NCI-H2171 (cell line): ENCODE measurements at regions not wholly inside any gene's neighbourhood (a gene's known extent, or its start where the extent isn't known, plus 50 kb on each side); places are given as distances from the start of the nearest gene placed in this dataset.
"Not testable (repeated sequence)": the region's sequence is repeated elsewhere in the genome, so short reads cannot be mapped to it uniquely, and the experiment has no call there.

Experiments used
- DNase-seq: peaks from one replicate; lab custom pipeline; 2025; lab: John Stamatoyannopoulos, UW

GRCh38 chr5:2381861-2382260 lies 369.6 kb downstream of the IRX2 start:
- DNase-seq, result no peak

DNA sequence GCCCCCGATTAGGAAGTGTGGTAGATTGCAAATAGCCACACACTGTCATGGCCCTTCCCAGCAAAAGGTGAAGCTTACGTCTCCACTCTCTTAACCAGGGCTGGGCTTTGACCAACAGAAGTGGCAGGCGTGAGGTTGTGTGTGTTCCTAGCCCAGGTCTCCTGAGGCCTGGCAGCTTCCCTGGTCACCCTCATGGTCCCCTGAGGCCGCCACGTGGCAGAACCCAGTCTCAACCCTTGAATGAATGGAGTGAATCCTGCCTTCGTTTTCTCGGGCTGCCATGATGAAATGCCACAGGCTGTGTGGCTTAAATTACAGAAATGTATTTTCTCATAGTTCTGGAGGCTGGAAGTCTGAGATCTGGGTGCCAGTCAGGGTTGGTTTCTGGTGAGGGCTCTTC lies 370.4 kb downstream of the IRX2 start:
- DNase-seq, result no peak

DNA sequence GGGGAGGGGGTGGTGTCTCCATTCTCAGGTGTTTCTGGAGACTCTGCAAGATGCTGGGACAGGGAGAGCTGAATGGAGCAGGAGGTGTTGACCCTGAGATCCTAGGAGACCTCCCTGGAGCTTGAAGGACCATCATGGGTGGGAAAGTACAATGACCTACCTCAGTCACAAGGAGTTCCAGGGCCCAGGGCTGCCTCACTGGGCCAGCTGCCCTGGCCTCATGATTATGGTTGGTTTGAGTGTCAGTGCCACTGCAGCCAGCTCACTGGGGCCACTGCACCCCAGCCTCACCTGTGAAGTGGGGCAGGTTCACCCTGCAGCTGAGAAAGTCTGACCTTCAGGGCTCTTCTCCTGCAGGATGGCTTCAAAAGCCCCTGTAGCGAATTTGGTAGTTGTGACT lies 372.5 kb downstream of the IRX2 start:
- DNase-seq, result no peak

GRCh38 chr5:2378108-2378507 lies 373.4 kb downstream of the IRX2 start:
- no peak for DNase-seq

DNA sequence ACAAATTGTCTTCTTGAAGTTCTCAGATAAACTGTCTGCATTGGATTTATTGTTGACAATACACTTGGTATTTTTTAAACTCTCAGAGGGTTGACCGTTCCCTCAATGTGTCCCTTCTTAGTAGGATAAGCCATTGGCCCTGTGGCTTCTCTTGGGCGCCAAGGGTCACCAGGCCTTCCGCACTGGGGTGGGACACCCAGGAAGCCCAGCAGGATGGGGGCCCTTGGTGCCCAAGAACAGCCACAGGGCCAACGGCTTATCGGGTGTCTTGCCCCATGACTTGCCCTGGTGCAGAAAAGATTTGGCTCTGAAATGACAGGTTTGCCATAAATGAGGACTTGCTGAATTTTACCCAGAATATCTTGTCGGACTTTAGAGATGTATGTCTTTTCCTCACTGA lies 375.0 kb downstream of the IRX2 start:
- DNase-seq, result no peak

DNA sequence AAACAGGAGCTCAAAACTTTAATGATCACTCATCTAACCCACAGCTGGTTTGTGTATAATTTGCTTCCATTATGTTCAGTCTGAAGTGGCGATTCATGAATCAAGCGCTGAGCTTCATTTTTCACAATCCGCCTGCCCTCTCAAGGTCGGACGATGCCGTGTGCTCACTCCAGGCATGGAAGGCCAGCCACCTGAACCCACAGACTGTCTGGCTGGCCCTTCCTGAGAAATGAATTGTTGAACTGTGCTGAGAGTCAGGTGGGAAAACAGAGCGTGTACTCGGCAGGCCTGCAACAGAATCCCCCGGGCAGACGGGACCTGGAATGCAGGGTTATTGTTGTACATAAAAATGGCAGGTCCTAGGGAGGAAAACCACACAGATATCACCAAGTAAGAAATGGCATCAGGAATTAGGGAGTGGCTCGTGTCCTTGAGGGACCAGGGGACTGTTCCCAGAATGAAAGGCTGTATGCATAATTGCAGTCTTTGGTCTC lies 375.7 kb downstream of the IRX2 start:
- no peak for DNase-seq

DNA sequence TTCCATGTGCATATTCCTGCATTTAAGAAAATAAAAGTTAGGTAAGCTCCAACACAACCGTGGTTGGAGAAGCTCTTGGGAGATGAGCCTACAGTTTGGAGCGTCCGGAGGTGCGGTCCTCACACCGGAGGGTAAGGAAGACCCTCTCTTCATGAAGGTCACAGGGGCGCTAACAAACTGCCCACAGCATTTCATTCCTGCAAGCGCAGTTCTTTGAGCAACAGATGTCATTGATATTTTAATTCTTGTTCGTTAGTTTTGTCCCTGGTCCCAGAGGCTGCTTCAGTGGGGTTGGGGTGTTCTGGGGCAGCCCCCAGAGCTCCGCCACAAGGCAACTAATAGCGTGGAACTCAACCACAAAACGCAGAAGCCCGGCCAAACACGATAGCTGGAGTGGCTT lies 376.2 kb downstream of the IRX2 start:
- DNase-seq, result no peak

GRCh38 chr5:2374703-2375102 lies 376.8 kb downstream of the IRX2 start:
- DNase-seq, result no peak

- no peak for DNase-seq
Measured at GRCh38 chr5:2373631-2374030, 377.8 kb downstream of the IRX2 start.

DNA sequence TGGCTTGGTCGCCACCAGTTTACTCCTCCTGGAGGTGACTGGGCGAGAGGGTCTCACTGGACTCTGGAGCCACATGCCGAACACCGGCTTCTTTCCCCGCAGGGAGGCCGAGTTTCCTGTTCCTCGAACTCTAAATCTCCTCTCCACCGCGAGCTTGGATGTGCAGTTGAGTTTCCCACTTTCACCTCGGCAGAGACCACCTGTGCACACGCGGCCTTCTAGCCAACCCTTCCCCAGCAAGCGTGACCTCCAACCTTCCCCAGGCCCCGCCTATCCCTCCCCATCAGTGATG lies 380.1 kb downstream of the IRX2 start:
- no peak for DNase-seq

DNA sequence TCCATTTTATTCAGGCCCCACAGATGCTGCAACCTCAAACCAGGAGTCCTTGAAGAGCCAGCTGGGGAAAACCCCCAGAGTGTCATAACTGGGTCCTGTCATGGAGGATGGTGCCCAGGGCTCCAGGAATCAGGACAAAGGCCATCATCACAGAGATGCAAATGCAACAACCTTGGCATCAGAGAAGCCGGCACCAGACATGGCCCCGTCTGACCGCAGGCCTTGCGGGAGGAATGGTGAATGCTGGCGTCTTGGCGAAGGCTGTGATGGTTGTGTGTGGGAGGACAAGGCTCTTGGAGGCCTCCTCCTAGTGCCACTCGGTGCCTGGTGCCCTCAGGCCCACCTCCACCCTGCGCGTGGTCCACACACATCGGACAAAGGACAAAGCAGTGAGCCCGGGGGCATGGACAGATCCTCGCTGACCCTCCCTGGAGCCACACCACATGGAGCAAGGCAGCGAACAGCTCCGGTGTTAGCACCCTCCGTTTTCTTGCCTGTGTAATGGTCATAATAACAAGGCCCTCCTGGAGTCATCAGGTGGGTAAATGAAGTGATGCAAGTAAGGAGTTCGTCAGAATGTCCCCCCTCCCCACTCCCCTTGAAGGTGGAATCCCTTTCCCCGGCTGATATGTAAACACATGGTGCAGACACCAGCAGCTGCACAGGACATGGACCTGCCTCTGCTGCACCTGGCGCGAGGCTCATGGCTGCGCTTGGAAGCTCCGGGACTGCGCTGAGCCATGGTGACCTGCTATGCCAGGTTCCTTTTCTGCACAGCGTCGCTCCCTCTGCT lies 380.7 kb downstream of the IRX2 start:
- no peak for DNase-seq

DNA sequence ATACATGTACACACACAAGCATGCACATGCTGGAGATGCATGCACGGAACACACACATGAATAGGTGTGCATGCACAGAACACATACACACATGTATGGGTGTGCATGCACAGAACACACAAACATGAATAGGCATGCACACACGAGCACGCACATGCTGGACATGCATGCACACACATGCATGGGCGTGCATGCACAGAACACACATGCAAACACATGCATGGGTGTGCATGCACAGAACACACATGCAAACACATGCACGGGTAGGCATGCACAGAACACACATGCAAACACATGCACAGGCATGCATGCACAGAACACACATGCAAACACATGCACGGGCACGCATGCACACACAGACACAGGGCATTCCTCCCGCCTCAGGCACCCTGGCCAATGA lies 382.3 kb downstream of the IRX2 start:
- no peak for DNase-seq

GRCh38 chr5:2366816-2367215 lies 384.7 kb downstream of the IRX2 start:
- no peak for DNase-seq

DNA sequence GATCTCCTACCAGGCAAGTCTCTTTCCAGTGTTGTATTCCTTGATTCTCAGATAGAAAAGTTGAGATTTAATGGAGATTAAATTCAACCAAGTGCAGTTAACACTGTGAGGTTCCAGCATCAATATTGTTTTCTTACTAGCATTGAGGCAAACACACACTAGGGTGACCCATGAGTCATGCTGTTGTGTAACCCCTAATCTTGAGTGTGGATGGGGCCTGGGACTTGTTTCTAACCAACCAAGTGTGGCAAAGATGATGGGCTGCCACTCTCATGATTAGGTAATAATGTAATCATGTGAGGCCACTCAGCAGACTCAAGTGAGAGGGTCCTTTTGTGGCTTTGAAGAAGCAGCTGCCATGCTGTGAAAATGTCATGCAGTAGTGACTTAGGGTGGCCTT lies 394.2 kb downstream of the IRX2 start:
- no peak for DNase-seq

GRCh38 chr5:2355859-2356258 lies 395.6 kb downstream of the IRX2 start:
- DNase-seq, result peak; percentile 13

- DNase-seq, result no peak
Measured at GRCh38 chr5:2353871-2354440, 397.5 kb downstream of the IRX2 start.

DNA sequence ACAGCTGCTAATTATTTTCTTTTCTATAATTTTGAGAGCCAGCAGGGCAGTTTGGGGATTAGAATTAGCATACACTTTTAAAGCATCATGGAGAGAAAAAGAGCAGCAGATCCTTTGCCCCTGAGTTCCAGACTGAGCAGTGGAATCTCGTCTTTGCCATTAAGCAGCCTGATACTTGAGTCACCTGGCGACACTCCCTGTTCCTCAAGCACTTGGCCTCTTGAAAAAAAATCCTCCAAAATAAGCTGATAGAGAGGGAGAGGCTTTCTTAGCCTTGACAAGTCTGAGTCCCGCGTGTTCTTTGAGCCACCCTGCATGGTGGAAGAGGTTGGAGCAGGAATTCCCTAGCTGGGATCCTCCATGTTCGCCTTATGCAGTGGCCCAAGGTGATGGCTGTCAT lies 398.3 kb downstream of the IRX2 start:
- DNase-seq, result peak; percentile 25

DNA sequence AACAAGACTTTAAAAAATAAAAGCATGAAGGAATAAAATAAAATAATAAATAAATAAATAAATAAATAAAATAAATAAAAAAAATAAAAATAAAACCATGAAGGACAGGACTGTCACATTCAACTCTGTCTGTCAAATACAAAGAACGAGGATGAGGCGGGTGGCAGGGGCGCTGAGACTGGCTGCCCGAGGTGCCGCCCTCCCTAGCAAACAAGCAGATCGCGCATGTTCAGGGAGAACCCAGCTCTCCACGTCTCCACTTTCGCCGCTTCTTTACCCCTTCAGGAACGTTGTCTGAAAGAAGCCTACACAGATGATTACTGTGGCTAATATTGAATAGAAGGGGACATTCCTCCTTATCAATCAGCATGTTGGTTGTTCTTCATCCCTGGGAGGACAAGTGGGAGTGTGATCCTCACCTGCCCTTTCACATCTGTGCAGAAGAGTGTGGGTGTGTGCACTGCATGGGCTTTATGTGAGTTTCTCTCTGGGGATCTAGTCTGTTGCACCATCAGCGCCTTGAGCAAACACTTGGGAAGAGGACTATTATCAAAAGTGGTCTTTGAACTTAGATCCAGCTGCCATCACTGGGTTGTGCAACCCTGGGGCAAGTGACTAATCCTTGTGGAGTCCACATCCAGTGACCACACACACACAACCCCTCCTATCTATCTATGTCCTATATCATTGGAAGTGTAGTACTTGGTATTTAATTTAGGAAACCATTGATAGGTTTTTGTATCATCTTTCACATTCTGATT lies 399.2 kb downstream of the IRX2 start:
- peak; percentile 39 for DNase-seq

DNA sequence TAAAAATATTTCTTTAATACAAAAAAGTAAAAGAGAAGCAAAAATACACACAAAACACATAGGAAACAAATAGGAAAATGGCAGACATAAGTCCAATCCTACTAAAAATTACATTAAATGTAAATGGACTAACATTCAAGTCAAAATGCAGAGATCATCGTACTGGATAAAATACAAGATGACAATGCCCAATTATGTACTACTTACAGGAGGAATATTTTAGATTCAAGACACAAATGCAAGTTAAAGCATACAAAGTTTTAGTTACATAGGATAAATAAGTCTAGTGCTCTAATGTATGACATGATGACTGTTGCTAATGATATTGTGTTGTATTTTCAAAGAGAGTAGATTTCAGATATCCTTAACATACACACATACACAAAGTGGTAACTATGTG lies 401.7 kb downstream of the IRX2 start:
- not testable (repeated sequence) for DNase-seq

DNA sequence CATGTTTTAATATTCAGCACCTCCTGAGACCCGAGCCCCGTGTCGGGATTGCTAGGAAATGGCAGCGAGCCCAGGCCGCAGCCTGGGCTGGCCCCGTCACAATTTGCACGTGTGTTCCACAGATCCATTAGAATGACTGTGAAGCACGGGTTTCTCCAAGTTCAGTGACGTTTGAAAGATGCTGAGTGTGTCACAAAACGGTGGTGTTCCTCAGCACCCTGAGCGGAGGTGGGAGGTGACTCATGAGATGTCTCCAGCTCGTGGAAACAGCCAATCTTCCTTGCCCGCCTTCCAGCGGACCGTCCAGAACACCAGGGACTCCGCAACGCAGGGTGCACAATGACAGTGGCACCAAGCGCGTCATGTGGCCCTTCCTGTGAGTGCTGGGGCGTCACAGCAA lies 412.8 kb downstream of the IRX2 start:
- no peak for DNase-seq

- no peak for DNase-seq
Measured at GRCh38 chr5:2335733-2336515, 415.6 kb downstream of the IRX2 start.

DNA sequence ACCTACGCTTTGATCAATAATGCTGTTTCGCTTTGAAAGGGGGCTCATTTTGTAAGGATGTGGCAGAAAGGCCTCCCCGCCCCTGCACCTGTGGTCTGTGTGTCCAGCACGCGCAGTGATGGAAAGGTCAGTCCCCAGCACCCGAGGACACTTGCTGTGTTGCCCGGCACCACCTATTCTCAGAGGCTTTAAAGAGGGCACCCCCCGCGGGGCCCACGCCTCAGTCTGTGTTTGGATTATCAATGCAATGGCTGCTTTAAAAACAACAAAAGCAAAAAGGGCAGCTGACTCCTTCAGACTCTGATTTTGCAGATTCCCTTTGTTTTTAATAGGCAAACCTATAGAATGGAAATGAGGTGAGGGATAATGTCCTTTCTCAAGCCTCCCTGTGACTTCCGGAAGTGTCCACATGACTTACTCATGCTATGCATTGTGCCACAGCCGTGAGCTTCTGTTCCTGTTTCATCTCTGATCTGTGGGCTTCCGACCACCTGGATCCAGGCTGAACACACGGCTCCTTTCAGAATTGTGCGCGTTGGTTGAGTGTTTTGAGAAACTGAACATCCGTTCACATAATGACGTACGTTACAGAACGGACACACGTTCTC lies 416.2 kb downstream of the IRX2 start:
- no peak for DNase-seq
